GM18498 (cell line): ENCODE measurements at regions not wholly inside any gene's neighbourhood (a gene's known extent, or its start where the extent isn't known, plus 50 kb on each side); places are given as distances from the start of the nearest gene placed in this dataset.
"Not testable (repeated sequence)": the region's sequence is repeated elsewhere in the genome, so short reads cannot be mapped to it uniquely, and the experiment has no call there.

Experiments
- ATAC-seq: cut with Tn5 transposase; IDR thresholded peaks from one replicate; pipeline ENCODE4 v1.9.1; 2021; ENCODE audit warnings: mild to moderate bottlenecking, moderate library complexity; ENCODE audit not compliant: unreplicated experiment

DNA sequence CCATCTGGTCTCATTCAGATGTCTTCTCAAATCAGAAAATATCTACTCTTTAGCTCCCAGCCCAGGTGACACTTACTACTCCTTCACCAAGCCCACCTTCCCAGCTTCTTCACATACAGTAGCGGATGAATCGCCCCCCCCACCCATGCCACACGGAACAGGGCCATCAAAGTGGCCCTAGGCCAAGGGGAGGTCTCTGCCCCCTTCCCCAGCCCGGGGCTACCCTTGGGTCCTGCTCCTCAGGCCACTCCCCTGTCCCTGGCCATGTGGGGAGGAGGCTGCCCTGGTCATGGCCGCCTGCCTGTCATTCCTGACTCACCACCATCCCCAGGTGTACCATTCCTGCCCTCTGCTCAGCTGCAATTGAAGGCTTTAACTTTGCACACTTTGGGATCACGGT is 142.8 kb downstream of the NECTIN1 start:
- ATAC-seq: no peak

DNA sequence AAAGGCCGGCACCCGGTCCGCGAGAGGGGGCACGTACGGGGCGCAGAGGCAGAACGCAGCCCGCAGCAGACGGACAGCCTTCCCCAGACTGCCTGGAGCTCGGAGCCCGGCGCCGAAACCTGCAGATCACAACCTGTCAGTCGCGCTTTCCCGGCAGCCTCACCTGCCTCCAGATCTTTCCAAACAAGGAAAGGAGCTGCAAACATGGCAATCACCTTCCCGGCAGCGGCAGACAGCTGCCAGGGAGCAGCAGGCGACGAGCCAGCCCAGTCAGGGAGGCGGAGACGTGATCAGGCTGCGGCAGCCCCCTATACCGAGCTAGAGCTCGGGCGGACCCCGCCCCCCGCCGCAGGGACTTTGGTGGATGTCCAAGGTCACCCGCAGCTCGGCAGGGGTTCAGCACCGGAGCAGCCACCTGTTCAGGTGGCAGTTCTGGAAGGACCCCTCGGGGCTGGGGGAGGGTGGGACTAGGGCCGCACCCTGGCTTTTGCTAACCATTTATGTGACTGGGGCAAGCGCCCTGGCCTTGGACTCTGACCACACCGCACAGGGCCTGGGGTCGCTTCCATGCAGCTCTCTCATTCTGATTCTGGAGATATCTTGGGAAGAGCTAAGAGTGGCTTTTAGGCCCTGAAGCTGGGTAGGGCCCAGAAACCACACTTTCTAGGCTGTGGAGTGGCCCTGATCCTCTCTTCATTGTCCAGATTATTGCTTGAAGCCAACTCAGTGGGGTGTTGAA is 143.8 kb downstream of the NECTIN1 start:
- ATAC-seq: no peak

DNA sequence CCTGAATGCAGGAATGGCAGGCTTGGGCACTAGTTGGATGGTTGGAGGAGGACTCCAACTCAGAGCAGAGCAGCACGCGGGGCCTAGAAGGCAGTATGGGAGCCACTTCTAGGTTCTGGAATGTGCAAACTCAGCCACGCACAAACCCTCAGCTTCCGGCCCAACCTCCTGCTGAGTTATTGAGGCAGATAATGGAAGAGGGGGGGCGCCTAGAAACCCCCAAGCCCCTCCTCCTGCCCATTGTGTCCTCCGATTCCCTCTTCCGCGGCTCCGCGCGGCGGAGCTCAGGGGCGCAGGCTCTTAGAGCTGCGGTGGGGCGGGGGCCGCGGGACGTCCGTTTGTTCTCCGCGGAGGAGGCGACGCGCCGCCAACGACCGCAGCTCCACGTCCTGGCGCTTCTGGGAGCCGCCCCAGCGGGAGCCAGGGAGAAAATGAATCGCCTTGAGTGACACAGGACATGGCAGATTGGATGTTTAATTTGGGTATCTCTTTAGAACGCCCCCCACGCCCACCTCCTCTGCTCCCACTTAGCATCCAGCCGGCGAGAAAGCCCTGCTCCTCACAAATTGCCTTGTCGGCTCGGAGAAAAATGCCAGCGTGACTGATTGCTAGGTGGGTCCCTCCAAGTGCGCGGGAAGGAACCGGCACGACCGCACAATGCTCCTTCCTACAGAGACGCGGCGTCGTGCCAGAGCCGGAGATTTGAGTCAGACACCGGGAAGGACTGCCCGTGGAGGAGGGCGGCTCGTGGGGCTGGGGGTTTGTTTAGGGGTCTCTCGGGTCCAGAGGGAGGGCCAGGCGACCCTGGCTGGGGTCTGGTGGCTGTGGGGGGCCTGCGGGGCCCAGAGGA is 144.6 kb downstream of the NECTIN1 start:
- ATAC-seq: no peak

DNA sequence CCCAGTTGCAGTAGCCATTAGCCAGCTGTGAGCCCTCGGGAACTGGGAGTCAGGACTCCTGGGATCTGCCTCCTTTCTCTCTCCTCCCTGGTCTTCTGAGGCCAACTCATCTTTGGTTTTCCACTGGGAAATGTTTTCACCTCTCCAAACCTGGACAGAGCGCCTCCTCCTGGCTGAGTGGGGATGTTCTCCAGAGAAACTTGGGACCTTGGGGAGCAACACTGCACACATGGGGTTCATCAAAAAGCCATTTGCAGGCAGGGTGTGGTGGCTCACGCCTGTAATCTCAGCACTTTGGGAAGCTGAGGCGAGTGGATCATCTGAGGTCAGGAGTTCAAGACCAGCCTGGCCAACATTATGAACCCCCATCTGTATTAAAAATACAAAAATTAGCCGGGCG is 145.4 kb downstream of the NECTIN1 start:
- ATAC-seq: no peak

DNA sequence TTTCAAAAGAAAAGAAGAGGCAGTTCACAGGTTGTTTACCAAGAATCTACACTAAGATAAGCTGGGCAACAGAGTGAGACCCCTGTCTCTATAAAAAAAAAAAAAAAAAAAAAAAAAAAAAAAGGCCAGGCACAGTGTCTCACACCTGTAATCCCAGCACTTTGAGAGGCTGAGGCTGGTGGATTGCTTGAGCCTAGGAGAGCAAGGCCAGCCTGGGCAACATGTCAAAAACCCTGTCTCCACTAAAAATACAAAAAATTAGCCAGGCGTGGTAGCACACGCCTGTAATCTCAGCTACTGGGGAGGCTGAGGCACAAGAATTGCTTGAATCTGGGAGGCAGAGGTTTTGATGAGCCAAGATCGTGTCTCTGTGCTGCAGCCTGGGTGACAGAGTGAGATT is 147.6 kb downstream of the NECTIN1 start:
- ATAC-seq: not testable (repeated sequence)

DNA sequence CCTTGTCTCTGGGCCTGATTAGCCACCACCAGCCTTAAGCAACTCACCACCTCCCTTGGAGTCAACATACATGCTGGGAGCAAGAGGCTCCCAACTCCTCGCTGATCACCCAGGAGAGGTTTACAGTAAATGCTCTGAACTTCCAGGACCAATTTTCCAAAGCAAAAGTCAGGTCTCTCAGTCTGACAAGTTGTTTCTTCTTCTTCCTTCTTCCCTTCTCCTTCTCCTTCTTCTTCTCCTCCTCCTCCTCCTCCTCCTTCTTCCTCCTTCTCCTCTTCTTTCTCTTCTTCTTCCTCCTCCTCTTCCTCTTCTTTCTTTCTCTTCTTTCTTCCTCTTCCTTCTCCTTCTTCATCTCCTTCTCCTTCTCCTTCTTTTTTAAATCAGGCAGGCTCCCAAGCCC is 148.2 kb downstream of the NECTIN1 start:
- ATAC-seq: no peak

DNA sequence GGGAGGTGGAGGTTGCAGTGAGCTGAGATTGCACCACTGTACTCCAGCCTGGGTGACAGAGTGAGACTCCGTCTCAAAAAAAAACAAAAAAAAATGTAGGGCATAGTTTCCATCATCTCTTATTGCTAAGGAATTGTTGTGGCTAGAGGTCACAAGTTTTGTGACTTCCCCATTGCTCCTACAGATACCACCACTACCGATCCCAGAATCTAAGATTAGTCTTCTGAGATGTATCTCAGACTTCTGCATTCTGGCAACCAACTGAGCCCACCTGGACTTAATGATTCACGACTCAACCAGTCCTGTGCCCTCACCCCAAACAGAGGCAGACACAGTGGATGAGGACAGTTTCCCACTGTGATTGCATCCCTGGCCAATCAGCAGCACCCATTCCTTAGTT is 148.9 kb downstream of the NECTIN1 start:
- ATAC-seq: no peak

DNA sequence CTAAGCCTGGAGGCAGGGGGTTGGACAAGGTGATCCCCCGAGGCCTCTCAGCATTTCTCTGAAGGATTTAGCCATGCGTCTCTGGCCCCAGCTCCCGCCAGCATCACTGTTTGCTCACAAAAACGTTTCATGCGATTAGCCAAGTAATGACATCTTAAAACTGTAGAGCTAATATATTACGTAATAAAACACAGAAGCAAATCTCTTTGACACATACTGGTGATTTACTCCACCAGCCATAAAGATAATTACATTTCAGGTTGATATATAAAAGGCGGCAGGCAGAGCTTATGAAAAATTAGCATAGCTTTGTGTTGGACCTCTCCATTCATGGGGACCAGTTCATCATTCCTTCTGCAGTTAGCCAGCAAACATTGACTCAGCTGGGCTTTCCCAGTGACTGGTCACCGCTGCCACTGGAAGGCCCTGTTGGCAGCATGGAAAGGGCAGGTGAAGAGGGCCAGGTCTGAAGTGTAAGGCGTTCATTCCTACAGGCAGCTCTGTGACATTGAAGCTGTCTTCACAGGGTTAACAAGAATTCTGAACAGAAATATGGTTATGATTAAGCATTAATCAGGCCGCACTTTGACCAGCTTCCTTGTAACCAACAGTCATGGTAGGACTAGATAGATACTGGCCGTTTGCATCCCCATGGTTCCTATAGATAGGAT is 150.3 kb downstream of the NECTIN1 start:
- ATAC-seq: no peak

DNA sequence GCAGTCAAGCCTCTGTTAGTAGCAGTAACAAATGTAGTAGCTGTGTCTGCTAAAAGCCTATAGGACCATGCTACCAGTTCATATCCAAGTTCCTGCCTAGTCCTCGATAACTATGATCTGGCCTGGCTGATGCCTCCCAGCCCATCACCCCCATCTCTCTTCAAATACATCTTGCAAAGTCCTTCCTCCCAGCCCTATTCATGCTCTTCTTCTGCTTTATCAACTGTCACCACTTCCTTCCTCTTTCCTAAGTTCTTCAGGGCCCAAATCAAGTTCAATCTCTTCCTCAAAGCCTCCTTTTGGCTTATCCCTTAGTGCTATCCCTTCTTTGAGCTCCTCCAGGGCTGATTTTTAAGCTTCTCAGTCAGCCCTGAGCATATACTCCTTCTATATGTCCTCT is 150.9 kb upstream of the THY1 start:
- no peak for ATAC-seq

DNA sequence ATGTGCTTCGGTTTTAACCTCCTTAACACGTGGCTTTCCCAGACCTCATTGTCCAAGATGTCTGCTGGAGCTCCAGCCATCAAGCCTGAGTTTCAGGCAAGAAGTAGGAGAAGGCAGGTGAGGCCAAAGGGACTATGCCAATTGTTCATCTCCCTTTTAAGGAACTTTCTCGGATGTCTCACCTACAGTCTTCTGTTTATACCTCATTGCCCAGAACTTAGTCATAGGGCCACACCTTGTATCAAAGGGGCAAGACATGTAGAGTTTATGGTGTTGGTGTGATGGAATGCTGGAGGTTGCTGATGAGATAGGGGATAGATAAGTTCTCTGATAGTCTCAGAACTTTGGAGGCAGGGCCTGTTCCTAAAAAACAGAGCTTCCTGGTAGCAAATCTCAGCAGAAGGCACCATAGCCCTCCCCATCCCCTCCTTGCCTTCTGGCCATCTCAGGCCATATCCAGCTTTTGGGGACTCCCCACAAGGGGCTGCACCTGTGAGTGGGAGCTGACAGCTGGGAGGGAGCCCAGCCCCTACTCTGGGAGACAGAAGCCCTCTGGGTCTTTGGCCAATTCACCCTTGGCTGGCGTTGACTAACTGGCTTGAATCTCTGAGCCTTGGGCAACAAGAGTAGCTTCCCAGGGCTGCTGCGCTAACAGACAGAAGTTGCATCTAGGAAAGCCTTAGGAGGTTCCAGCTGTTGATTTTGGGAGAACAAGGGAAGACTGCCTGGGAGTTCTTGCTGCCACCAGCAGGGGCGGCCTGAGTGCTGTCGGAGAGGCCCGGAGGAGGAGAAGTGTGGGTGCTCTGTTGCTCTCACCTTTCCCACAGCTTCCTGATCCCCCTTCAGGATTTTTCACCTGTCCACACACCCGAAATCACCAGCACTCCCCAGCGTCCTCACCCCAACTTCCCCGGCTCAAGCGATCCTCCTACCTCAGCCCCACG is 149.8 kb upstream of the THY1 start:
- ATAC-seq: no peak

DNA sequence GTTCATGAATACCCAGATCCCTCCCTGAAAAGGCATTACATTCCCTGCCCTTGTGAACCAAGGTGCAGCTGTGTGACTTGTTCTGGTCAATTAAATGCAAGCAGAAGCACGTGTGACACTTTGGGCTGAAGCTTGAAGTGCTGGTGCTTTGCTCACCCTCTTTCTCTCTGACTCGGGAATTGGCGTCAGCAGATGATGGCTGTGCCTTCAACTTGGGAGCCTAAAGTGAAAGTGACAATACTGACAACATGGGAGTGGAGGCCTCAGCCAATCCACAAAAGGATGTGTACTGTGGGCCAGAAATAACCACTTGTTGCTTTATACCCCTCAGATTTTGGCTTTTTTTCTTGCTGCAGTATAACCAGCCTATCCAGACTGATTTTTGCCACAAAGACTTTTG is 148.3 kb upstream of the THY1 start:
- ATAC-seq: no peak

DNA sequence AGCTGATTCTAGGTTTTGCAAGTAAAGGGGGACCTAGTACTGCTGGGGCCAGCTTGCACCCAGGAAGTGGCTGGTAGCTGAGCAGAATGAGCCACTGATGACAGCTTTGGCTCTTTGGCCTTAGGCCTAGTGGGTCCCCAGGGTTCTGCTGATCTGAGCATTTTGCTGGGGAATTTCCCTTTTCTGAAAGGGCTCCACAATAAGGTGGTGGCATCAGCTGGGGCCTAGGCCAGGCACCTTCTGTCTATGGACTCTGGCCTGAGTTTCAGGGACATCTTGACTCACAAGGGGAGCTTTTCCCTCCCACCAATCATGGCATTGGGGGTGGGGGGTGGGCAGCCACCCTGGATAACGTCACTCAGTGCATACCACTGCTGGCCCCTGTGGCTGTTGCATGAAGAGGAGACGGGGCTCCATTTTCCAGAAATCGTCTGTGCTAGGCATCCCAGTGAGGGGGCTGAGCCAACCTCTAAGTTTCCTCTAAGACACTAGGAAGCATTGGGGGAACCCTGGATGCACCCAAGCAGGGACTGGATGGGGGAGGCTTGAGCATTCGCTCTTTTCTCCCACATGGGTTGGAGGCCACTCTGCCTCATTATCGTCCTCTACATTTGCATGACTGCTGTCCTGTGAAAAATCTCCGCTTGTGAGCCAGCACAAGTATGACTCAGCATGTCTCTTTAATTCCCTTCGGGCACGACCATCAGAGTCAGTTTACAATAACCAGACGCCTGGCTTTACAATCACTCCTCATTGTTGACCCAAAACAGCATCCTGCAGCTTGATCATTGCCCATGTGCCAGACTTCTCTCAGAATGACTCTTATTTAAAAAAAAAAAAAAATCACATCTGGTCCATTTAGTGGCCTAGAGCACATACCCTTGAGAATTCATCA is 145.0 kb upstream of the THY1 start:
- ATAC-seq: no peak

DNA sequence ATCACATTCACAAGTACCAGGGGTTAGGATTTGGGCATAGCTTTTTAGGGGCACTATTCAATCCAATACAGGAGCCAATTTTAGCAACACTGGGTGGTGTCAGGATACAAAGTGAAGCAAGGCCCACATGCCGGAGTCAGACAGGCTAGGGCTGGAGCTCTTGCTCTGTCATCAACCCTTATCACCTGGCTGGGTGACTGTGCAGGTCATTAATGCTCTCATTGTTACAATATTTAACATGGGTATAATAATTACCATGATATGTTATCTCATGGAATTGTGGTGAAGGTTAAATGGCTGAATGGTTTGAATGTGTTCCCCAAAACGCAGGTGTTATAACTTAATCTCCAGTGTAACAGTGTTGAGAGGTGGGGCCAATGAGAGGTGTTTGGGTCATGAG is 143.3 kb upstream of the THY1 start:
- no peak for ATAC-seq

DNA sequence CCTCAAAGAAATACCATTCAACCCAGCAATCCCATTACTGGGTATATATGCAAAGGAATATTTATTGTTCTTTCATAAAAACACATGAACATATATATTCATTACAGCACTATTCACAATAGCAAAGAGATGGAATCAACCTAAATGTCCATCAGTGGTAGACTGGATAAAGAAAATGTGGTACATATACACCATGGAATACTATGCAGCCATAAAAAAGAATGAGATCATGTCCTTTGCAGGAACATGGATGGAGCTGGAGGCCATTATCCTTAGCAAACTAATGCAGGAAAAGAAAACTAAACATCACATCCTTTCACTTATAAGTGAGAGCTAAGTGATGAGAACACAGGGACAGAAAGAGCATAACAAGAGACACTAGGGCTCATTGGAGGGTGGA is 142.7 kb upstream of the THY1 start:
- not testable (repeated sequence) for ATAC-seq

DNA sequence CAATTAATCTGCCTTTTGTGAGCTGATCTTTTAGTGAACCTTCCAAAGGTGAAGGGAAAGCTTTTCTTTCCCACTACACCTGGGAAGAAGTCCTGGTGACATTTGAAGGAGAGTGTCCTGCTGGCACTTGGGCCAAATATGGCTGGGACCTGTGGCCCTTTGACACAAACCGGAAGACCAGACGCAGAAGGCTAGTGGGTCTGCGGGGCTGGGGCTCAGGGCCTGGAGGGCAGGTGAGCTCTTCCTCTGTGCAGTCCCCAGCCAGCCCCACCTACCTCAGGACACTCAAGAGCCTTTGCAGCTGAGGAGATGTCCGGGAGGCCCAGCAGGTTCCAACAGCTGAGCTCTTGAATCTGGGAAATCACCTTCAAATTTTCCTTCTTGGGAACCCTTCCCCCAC is 138.0 kb upstream of the THY1 start:
- ATAC-seq: no peak

DNA sequence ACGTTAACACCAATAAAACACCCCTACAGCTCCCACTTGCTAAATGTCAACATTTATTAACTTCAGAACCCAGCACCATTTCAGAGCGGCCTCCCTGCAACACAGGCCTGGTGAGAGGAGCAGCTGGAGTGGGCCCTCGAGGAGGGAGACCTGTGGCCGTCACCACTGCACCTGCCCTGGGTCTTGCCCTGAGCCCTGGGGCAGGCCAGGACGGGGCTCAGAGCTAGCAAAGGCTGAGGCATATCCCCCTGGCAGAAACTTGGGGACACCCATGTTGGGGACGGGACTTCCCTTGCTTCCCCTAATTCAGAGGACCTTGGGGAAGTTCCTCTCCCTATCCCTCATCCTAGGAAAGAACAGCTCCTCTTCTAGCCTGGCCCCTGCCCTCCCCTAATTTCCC is 137.3 kb upstream of the THY1 start:
- ATAC-seq: no peak

DNA sequence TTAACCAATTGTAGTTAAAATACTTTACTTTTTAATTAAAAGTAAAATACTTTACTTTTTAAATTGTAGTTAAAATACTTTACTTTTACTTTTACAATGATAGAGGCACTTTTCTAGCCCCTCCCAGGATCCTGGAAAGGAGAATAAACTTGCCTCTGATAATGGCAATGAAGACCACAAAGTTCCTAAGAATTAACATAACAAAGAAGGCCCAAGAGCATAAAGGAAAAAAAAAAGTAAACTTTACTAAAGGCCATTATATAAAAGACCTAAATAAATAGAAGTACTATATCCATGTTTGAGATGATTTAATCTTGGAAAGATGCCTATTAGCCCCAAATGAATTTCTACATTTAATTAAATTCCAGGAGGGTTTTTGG is 129.1 kb upstream of the THY1 start:
- ATAC-seq: no peak

DNA sequence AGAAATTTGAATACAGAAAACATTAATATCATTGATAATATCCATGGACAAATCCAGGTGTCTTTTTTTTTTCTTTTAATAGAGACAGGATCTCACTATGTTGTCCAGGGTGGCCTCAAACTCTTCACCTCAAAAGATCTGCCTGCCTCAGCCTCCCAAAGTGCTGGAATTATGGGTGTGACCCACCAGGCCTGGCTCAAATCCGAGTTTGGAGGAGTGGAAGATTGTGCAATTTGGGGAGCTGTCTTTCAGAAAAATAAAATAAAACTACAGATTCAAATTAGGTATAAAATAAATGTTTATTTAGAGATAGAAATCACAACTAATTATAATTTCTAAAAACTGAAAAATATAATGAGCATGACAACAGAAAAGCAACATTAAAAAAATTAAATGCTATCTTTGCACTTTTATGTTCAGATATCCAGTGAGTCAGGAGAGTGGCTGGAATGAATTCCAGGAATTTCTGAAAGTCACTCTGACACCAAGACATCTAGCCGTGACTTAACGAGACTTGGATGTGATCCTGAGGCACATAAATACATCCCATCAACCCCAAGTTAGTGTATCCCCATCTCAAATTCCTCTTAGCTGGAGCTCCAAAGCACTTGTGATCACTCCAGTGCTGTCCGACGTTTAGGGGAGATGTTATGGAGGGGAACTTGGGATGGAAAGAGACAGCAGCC is 128.6 kb upstream of the THY1 start:
- no peak for ATAC-seq

DNA sequence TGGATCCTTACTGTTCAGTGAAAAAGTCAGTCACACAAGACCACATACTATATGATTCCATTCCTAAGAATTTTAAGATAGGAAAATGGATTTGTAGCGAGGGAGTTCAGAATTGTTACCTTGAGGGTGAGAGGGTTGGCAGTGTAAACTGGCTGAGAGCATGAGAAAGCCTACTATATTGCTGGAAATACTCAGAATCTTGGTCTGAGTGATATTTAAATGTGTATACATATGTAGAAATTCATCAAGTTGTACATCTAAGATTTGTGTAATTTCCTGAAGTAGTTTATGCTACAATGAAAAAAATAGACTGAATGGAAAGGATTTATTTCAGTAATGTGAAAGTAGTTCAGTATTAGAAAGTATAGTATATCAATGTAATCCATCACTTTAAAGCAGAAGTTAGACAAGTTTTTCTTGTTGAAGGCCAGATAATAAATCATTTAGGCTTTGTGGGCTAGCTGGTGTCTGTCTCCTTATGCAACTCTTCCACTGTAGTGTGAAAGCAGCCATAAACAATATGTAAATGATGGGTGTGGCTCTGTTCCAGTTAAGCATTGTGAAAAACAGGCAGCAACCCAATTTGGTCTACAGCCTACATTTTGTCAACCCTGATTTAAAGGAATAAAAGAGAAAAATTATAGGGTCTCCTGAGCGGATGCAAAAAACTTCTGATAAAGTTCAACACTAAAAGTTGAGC is 127.2 kb upstream of the THY1 start:
- ATAC-seq: no peak
